GM21390 (cell line): ENCODE measurements at regions not wholly inside any gene's neighbourhood (a gene's known extent, or its start where the extent isn't known, plus 50 kb on each side); places are given as distances from the start of the nearest gene placed in this dataset.

Source experiments
- ATAC-seq: cut with Tn5 transposase; IDR thresholded peaks from one replicate; pipeline ENCODE4 v1.9.1; 2021; ENCODE audit not compliant: unreplicated experiment

GRCh38 chr7:131624536-131624935 is 68.1 kb upstream of the PODXL start:
- no peak for ATAC-seq

- no peak for ATAC-seq
Observed at GRCh38 chr7:131623154-131623553, 66.7 kb upstream of the PODXL start.

GRCh38 chr7:131621652-131622051 is 65.2 kb upstream of the PODXL start:
- ATAC-seq: no peak

- no peak for ATAC-seq
Observed at GRCh38 chr7:131620673-131621609, 64.5 kb upstream of the PODXL start.

DNA sequence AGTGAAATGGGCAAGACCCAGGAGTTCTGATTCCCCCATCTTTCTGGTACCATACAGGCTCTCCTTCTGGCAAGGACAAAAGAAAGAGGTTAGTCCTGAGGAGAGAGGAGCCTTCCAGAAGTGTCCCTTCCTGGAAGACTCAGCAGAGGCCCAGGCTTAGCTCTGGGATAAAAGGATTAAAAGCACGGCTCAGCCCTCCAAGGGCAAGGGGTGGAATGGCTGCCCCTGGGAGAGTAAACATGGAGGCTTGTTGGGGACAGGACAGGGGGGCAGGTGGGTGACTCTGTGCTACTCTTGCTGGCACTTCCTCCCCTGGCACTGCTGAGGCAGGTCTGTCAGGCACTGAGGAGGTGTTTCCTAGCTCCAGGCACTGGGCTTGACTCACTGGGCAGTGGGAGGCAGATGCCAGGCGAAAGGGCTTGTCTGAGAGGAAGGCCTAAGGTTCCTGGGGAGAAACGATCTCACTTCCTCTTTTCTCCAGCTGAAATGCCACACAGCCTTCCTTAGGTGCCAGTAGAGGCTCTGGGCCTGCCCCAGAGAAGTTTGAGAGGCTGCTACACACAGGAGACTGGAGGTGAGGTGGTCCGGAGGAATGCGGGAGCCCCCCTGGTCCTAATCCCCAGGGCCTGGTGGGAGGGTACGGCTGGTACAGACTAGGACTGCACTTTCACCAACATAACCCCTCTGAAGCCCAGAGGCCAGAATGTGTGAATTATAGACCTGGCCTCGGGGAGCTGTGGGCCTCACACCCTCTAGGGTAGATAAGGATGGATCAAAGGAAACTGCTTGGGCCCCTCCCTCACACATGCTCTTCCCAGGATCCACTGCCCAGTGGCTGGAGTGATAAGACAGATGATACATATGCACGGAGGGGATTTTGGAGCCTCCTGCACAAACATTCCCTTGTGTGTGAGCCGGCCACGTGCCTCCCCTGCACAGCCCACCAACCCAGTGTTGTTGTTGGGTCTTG is 63.2 kb upstream of the PODXL start:
- ATAC-seq: no peak

- ATAC-seq: no peak
Observed at GRCh38 chr7:131618391-131618790, 62.0 kb upstream of the PODXL start.

DNA sequence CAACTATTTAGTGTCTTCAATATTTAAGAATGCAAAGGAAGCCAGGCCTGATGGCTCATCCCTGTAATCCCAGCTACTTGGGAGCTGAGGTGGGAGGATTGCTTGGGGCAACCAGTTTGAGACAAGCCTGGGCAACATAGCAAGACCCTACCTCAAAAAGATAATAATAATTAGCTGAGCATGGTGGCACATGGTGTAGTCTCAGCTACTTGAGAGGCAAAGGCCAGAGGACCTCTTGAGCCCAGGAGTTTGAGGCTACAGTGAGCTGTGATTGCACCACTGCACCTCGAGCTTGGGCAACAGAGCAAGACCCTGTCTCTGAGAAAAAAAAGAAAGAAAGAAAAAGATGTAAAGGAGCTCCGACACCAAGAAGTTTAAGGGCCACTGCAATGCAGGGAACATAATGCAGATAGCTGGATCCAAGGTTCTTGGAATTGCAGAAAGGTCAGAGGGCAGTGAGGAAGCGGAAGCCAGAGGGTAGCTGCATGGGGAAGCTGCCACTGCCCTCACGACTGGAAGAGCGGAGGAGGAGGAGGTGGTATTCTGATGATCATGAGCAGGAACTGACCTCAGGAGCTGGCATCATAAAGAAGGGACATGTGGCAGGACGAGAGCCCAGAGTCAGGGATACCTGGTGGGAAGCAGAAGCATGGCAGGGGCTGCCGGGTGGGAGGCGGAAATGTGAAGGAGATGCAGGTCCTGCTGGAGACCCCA is 60.2 kb upstream of the PODXL start:
- ATAC-seq: no peak

DNA sequence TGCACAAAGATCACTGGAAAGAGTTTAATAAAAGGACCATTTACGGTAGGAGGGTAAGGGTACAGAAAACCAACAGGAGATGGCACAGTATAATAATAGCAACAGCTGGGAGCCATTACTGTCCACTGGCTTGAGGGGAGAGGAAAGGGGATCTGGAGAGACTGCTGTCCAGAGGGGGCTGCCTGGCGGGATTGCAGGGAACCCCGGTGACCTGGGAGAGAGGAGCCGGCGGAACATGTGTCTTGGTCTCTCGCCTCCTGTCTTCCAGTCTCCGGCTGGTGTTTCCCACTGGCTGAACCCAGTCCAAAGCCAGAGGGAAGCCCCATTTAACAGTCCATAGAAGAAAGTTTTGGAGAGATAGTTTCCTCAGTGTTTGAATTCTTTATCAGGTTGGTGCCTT is 57.5 kb upstream of the PODXL start:
- no peak for ATAC-seq

GRCh38 chr7:131610007-131610406 is 53.6 kb upstream of the PODXL start:
- no peak for ATAC-seq

- no peak for ATAC-seq
Observed at GRCh38 chr7:131608116-131608500, 51.7 kb upstream of the PODXL start.

- ATAC-seq: no peak
Observed at GRCh38 chr7:131607291-131608115, 51.1 kb upstream of the PODXL start.

- no peak for ATAC-seq
Observed at GRCh38 chr7:131606346-131607290, 50.2 kb upstream of the PODXL start.
